ENCODE measurements at regions not wholly inside any gene's neighbourhood (a gene's known extent, or its start where the extent isn't known, plus 50 kb on each side); places are given as distances from the start of the nearest gene placed in this dataset.
"Not testable (repeated sequence)": the region's sequence is repeated elsewhere in the genome, so short reads cannot be mapped to it uniquely, and the experiment has no call there.

DNA sequence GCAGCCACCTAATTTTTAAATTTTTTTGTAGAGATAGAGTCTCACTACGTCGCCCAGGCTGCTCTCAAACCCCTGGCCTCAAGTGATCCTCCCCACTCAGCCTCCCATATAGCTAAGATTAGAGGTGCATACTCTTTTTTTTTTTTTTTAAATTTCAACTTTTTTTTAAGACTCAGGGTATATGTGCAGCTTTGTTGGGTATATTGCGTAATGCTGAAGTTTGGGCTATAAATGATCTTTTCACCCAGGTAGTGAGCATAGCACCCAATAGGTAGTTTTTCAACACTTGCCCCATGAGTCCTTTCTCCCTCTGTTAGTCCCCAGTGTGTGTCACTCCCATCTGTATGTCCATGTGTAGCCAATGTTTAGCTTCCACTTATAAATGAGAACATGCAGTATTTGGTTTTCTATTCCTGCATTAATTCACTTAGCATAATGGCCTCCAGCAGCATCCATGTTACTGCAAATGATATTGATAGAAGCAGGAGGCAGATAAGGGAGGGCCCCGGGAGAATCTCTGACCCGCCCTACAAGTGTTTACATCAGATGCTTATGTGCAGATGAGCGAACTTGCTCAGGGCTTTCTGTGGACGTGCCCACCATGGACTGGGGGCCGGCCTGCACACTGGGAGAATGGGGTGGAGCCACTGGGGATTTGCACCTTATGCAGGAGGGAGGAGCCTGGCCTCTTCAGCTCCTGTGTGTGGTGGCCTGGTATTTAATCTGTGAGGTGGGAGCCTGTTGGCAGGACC lies 110.3 kb upstream of the ZKSCAN2 start:
- Histone ChIP-seq H3K4me3 (ENCODE audit: low read depth, low read length, poor library complexity, severe bottlenecking) (no peak overlapping the region), H3K27ac (ENCODE audit: low read depth, low read length, poor library complexity, severe bottlenecking) (no peak overlapping the region), H3K36me3 (ENCODE audit: insufficient read depth, low read length, poor library complexity, severe bottlenecking) (no peaks in the 10 kb centered on the region), H3K27me3 (replicated peaks; ENCODE audit: insufficient read depth, low read depth, low read length, poor library complexity) (no peaks in the 10 kb centered on the region), H3K9me3 (ENCODE audit: low read depth, low read length, poor library complexity, severe bottlenecking) (no peaks in the 10 kb centered on the region), H3K4me1 (ENCODE audit: insufficient read depth, low read length, poor library complexity, severe bottlenecking) (no peaks in the 10 kb centered on the region)
- ChIA-PET POLR2A (ENCODE audit: low non-redundant PET) (no interaction called here), CTCF (no interaction called here)
- intact Hi-C loops (cut with micrococcal nuclease; ENCODE audit: unreplicated experiment): no loop called here
- DNase-seq (ENCODE audit: low spot score): no peak
- TF ChIP-seq, protein P1, sequence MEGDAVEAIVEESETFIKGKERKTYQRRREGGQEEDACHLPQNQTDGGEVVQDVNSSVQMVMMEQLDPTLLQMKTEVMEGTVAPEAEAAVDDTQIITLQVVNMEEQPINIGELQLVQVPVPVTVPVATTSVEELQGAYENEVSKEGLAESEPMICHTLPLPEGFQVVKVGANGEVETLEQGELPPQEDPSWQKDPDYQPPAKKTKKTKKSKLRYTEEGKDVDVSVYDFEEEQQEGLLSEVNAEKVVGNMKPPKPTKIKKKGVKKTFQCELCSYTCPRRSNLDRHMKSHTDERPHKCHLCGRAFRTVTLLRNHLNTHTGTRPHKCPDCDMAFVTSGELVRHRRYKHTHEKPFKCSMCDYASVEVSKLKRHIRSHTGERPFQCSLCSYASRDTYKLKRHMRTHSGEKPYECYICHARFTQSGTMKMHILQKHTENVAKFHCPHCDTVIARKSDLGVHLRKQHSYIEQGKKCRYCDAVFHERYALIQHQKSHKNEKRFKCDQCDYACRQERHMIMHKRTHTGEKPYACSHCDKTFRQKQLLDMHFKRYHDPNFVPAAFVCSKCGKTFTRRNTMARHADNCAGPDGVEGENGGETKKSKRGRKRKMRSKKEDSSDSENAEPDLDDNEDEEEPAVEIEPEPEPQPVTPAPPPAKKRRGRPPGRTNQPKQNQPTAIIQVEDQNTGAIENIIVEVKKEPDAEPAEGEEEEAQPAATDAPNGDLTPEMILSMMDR (conservative IDR thresholded peaks at IDR 0.05; ENCODE audit: low read depth, low read length): no peak
- TF ChIP-seq EZH2 (IDR thresholded peaks at IDR 0.05; ENCODE audit: borderline replicate concordance, low read depth, low read length, poor library complexity, severe bottlenecking): no peak
- no TSS peak for BruUV-seq (replicated peaks)

DNA sequence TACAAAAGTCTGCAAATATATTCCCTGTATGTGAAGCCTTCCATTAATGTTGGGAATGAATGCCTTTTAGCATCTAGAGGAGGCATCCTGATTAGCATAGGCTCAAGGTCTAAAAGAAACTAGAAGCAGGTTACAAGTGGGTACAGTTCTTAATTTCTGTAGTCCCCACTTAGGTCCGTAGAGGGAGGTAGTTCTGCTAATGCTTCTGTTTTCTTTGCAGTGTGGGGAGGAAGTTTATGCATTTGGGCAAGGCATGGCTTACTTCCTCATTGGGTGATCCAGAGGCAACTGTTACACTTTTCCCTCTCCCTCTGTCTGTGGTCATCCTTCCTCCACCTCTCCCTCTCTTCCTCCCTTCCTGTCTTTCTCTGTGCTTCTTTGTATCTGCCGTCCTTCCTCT lies 108.4 kb upstream of the ZKSCAN2 start:
- Histone ChIP-seq H3K9me3 (ENCODE audit: low read depth, low read length, poor library complexity, severe bottlenecking) (no peaks in the 10 kb centered on the region), H3K4me1 (ENCODE audit: insufficient read depth, low read length, poor library complexity, severe bottlenecking) (no peaks in the 10 kb centered on the region), H3K27ac (ENCODE audit: low read depth, low read length, poor library complexity, severe bottlenecking) (no peak overlapping the region), H3K4me3 (ENCODE audit: low read depth, low read length, poor library complexity, severe bottlenecking) (no peak overlapping the region), H3K27me3 (replicated peaks; ENCODE audit: insufficient read depth, low read depth, low read length, poor library complexity) (no peaks in the 10 kb centered on the region), H3K36me3 (ENCODE audit: insufficient read depth, low read length, poor library complexity, severe bottlenecking) (no peaks in the 10 kb centered on the region)
- BruUV-seq (replicated peaks): no TSS peak
- CTCF ChIA-PET: no interaction called here
- TF ChIP-seq EZH2 (IDR thresholded peaks at IDR 0.05; ENCODE audit: borderline replicate concordance, low read depth, low read length, poor library complexity, severe bottlenecking): no peak
- TF ChIP-seq, protein P1 (conservative IDR thresholded peaks at IDR 0.05; ENCODE audit: low read depth, low read length): peak; percentile 24; the same call in 1 of the 2 replicates
- POLR2A ChIA-PET (ENCODE audit: low non-redundant PET): no interaction called here
- peak; percentile 15 for DNase-seq (ENCODE audit: low spot score)
- intact Hi-C loops (cut with micrococcal nuclease; ENCODE audit: unreplicated experiment): no loop called here

DNA sequence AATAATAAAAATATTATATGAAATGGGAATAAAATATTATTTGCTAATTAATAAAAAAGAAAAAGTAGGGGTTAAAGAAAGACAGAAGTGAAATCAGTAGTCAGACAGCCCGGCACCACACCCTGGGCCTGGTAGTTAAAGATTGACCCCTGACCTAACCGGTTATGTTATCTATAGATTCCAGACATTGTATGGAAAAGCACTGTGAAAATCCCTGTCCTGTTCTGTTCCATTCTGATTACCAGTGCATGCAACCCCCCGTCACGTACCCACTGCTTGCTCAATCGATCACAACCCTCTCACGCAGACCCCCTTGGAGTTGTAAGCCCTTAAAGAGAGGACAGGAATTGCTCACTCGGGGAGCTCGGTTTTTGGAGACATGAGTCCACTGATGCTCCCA lies 101.9 kb upstream of the ZKSCAN2 start:
- H3K9me3 ChIP-seq (ENCODE audit: low read depth, low read length, poor library complexity, severe bottlenecking); BruUV-seq (replicated peaks); H3K36me3 ChIP-seq (ENCODE audit: insufficient read depth, low read length, poor library complexity, severe bottlenecking); DNase-seq (ENCODE audit: low spot score); H3K4me1 ChIP-seq (ENCODE audit: insufficient read depth, low read length, poor library complexity, severe bottlenecking); H3K27ac ChIP-seq (ENCODE audit: low read depth, low read length, poor library complexity, severe bottlenecking); POLR2A ChIA-PET (ENCODE audit: low non-redundant PET); intact Hi-C loops (cut with micrococcal nuclease; ENCODE audit: unreplicated experiment); CTCF ChIA-PET; H3K4me3 ChIP-seq (ENCODE audit: low read depth, low read length, poor library complexity, severe bottlenecking); H3K27me3 ChIP-seq (replicated peaks; ENCODE audit: insufficient read depth, low read depth, low read length, poor library complexity): not testable (repeated sequence)

DNA sequence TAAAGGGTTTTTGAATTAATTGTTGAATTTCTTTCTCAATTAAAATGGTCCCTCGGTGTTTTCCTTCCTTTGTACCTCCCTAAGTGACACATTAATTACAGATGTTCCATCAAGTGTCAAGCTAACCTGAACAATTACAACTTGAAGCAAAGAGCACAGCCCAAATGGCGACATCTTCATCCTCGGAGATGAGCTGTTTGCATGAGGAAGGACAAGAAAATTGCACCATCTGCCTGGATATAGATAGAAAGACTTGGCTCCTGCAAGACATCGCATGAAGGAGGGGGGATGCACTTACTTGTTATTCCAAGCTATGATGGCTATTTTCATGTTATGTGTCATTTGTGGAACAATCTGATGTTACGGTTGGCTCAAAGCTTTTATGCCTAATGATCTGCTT lies 86.4 kb upstream of the ZKSCAN2 start:
- no peak overlapping the region for H3K27ac ChIP-seq (ENCODE audit: low read depth, low read length, poor library complexity, severe bottlenecking)
- H3K36me3 ChIP-seq (ENCODE audit: insufficient read depth, low read length, poor library complexity, severe bottlenecking): no peaks in the 10 kb centered on the region
- intact Hi-C loops (cut with micrococcal nuclease; ENCODE audit: unreplicated experiment): no loop called here
- H3K4me3 ChIP-seq (ENCODE audit: low read depth, low read length, poor library complexity, severe bottlenecking): no peak overlapping the region
- CTCF ChIA-PET: no interaction called here
- POLR2A ChIA-PET (ENCODE audit: low non-redundant PET): no interaction called here
- DNase-seq (ENCODE audit: low spot score): no peak
- H3K27me3 ChIP-seq (replicated peaks; ENCODE audit: insufficient read depth, low read depth, low read length, poor library complexity): no peaks in the 10 kb centered on the region
- H3K9me3 ChIP-seq (ENCODE audit: low read depth, low read length, poor library complexity, severe bottlenecking): no peaks in the 10 kb centered on the region
- TF ChIP-seq EZH2 (IDR thresholded peaks at IDR 0.05; ENCODE audit: borderline replicate concordance, low read depth, low read length, poor library complexity, severe bottlenecking): no peak
- TF ChIP-seq, protein P1 (conservative IDR thresholded peaks at IDR 0.05; ENCODE audit: low read depth, low read length): no peak
- peaks cover 4% of the 10 kb centered on the region for H3K4me1 ChIP-seq (ENCODE audit: insufficient read depth, low read length, poor library complexity, severe bottlenecking)
- BruUV-seq (replicated peaks): no TSS peak
